Lower lobe of right lung (tissue), 2 donors: ENCODE measurements at regions not wholly inside any gene's neighbourhood (a gene's known extent, or its start where the extent isn't known, plus 50 kb on each side); places are given as distances from the start of the nearest gene placed in this dataset.

Source experiments
- ATAC-seq, 2 donors: fragments of 200-7000 bp; cut with Tn5 transposase; one replicate each; pipeline ENCODE4 v1.9.1; 2020 to 2022; ENCODE audit warnings: mild to moderate bottlenecking in 2 of 2, moderate library complexity in 2 of 2
- DNase-seq: peaks from one replicate; pipeline ENCODE4 v3.0.0-alpha.2; 2020
- H3K27ac ChIP-seq: fragments of 200-600 bp; one replicate; pipeline ENCODE4 v1.8.0; 2022
- H3K27me3 ChIP-seq: fragments of 200-600 bp; one replicate; pipeline ENCODE4 v1.8.0; 2022; ENCODE audit warnings: low read depth
- H3K36me3 ChIP-seq: fragments of 200-600 bp; one replicate; pipeline ENCODE4 v1.8.0; 2022; ENCODE audit warnings: mild to moderate bottlenecking
- H3K4me1 ChIP-seq: fragments of 200-600 bp; one replicate; pipeline ENCODE4 v1.8.0; 2022
- H3K4me3 ChIP-seq: fragments of 200-600 bp; one replicate; pipeline ENCODE4 v1.8.0; 2022; ENCODE audit warnings: mild to moderate bottlenecking
- H3K9me3 ChIP-seq: fragments of 200-600 bp; one replicate; pipeline ENCODE4 v1.8.0; 2022
- CTCF ChIP-seq: fragments of 200-600 bp; IDR thresholded peaks from one replicate; pipeline ENCODE4 v1.8.0; 2022; ENCODE audit warnings: antibody characterized with exemption, mild to moderate bottlenecking
- intact Hi-C: fragments of 100-400 bp; cut with DNase I; formaldehyde crosslinking; loops from one replicate; pipeline ENCODE4 v1.11.0; 2022
- donor health status: DM: no; HTN: yes; CAD: no; lungs with severe emphysema.

- no peaks in the 10 kb centered on the region for H3K27me3 ChIP-seq
Observed at GRCh38 chr10:130480491-130480890, 344.3 kb downstream of the GLRX3 start.

GRCh38 chr10:130481076-130481930 lies 345.1 kb downstream of the GLRX3 start:
- intact Hi-C loops = no loop called here
- no peak for ATAC-seq
- no peak for TF ChIP-seq CTCF

More at GRCh38 chr10:130480491-130480890, 344.3 kb downstream of the GLRX3 start:
- Histone ChIP-seq H3K4me3 (no peak overlapping the region), H3K9me3 (no peaks in the 10 kb centered on the region), H3K27ac (no peak overlapping the region), H3K36me3 (no peaks in the 10 kb centered on the region), H3K4me1 (no peaks in the 10 kb centered on the region)
- intact Hi-C loops = no loop called here
- ATAC-seq = no peak
- TF ChIP-seq CTCF = no peak
- no peak for DNase-seq

GRCh38 chr10:130481936-130482335 lies 345.7 kb downstream of the GLRX3 start:
- intact Hi-C loops = no loop called here
- H3K4me1 ChIP-seq = no peaks in the 10 kb centered on the region
- H3K9me3 ChIP-seq = no peaks in the 10 kb centered on the region
- H3K4me3 ChIP-seq = no peak overlapping the region
- ATAC-seq (no peak), DNase-seq (no peak)
- TF ChIP-seq CTCF = no peak
- H3K36me3 ChIP-seq = no peaks in the 10 kb centered on the region
- H3K27me3 ChIP-seq = no peaks in the 10 kb centered on the region
- no peak overlapping the region for H3K27ac ChIP-seq

More at GRCh38 chr10:130481076-130481930, 345.1 kb downstream of the GLRX3 start:
- no peak for DNase-seq
- Histone ChIP-seq H3K27ac (no peak overlapping the region), H3K27me3 (no peaks in the 10 kb centered on the region), H3K4me3 (no peak overlapping the region), H3K36me3 (no peaks in the 10 kb centered on the region), H3K9me3 (no peaks in the 10 kb centered on the region), H3K4me1 (no peaks in the 10 kb centered on the region)

- ATAC-seq (no peak), DNase-seq (no peak)
- Histone ChIP-seq H3K27ac (no peak overlapping the region), H3K4me3 (no peak overlapping the region), H3K36me3 (no peaks in the 10 kb centered on the region), H3K4me1 (no peaks in the 10 kb centered on the region), H3K9me3 (no peaks in the 10 kb centered on the region), H3K27me3 (no peaks in the 10 kb centered on the region)
- no peak for TF ChIP-seq CTCF
- intact Hi-C loops = no loop called here
Observed at GRCh38 chr10:130483691-130484467, 347.7 kb downstream of the GLRX3 start.

- H3K4me1 ChIP-seq = no peaks in the 10 kb centered on the region
- intact Hi-C loops = no loop called here
- TF ChIP-seq CTCF = no peak
- no peaks in the 10 kb centered on the region for H3K9me3 ChIP-seq
- DNase-seq (no peak), ATAC-seq (no peak)
- no peaks in the 10 kb centered on the region for H3K36me3 ChIP-seq
- no peak overlapping the region for H3K27ac ChIP-seq
- no peaks in the 10 kb centered on the region for H3K27me3 ChIP-seq
- H3K4me3 ChIP-seq = no peak overlapping the region
Observed at GRCh38 chr10:130484468-130485180, 348.4 kb downstream of the GLRX3 start.
